ENCODE measurements at regions not wholly inside any gene's neighbourhood (a gene's known extent, or its start where the extent isn't known, plus 50 kb on each side); places are given as distances from the start of the nearest gene placed in this dataset.
A peak's percentile ranks its signal among the peaks of the same experiment; 100 is the strongest.

GRCh38 chr16:85289760-85290625, 177.7 kb upstream of the CIBAR2 start:
- no peak for DNase-seq (ENCODE audit: low read depth in 2 of 2, low spot score in 1 of 2)

- DNase-seq (ENCODE audit: low read depth in 2 of 2, low spot score in 1 of 2) = no peak
Measured at GRCh38 chr16:85290626-85291301, 178.5 kb upstream of the CIBAR2 start.

GRCh38 chr16:85291302-85292148, 179.3 kb upstream of the CIBAR2 start:
- no peak for DNase-seq (ENCODE audit: low read depth in 2 of 2, low spot score in 1 of 2)

GRCh38 chr16:85293458-85293857, 181.2 kb upstream of the CIBAR2 start:
- no peak for DNase-seq (ENCODE audit: low read depth in 2 of 2, low spot score in 1 of 2)

- DNase-seq (ENCODE audit: low read depth in 2 of 2, low spot score in 1 of 2) = no peak
Measured at GRCh38 chr16:85293904-85294642, 181.8 kb upstream of the CIBAR2 start.

GRCh38 chr16:85294810-85295508, 182.7 kb upstream of the CIBAR2 start:
- DNase-seq (ENCODE audit: low read depth in 2 of 2, low spot score in 1 of 2) = no peak

- DNase-seq (ENCODE audit: low read depth in 2 of 2, low spot score in 1 of 2) = peak in 1 of 2 donors; percentile 17
Measured at GRCh38 chr16:85296859-85297660, 184.8 kb upstream of the CIBAR2 start.

GRCh38 chr16:85297881-85298280, 185.6 kb upstream of the CIBAR2 start:
- DNase-seq (ENCODE audit: low read depth in 2 of 2, low spot score in 1 of 2) = no peak

- no peak for DNase-seq (ENCODE audit: low read depth in 2 of 2, low spot score in 1 of 2)
Measured at GRCh38 chr16:85300406-85300968, 188.2 kb upstream of the CIBAR2 start.

- DNase-seq (ENCODE audit: low read depth in 2 of 2, low spot score in 1 of 2) = no peak
Measured at GRCh38 chr16:85301231-85301630, 189.0 kb upstream of the CIBAR2 start.

GRCh38 chr16:85302018-85302847, 190.0 kb upstream of the CIBAR2 start:
- DNase-seq (ENCODE audit: low read depth in 2 of 2, low spot score in 1 of 2) = no peak

- no peak for DNase-seq (ENCODE audit: low read depth in 2 of 2, low spot score in 1 of 2)
Measured at GRCh38 chr16:85302848-85303353, 190.6 kb upstream of the CIBAR2 start.

- peak; percentile 38 to 47 for DNase-seq (ENCODE audit: low read depth in 2 of 2, low spot score in 1 of 2)
Measured at GRCh38 chr16:85303354-85303883, 191.1 kb upstream of the CIBAR2 start.

- DNase-seq (ENCODE audit: low read depth in 2 of 2, low spot score in 1 of 2) = no peak
Measured at GRCh38 chr16:85304337-85304736, 192.1 kb upstream of the CIBAR2 start.

GRCh38 chr16:85306071-85306792, 194.0 kb upstream of the CIBAR2 start:
- peak; percentile 49 to 59 for DNase-seq (ENCODE audit: low read depth in 2 of 2, low spot score in 1 of 2)

GRCh38 chr16:85306793-85307551, 194.7 kb upstream of the CIBAR2 start:
- DNase-seq (ENCODE audit: low read depth in 2 of 2, low spot score in 1 of 2) = no peak

All from stimulated activated CD8-positive, alpha-beta memory T cell treated with anti-CD3 and anti-CD28 coated beads, Interleukin-4, amount 100 ng/mL, for 4 hours (primary cell).